Fibroblast of villous mesenchyme (primary cell): ENCODE measurements at regions not wholly inside any gene's neighbourhood (a gene's known extent, or its start where the extent isn't known, plus 50 kb on each side); places are given as distances from the start of the nearest gene placed in this dataset.

Source experiments
- DNase-seq: peaks from one replicate; pipeline ENCODE4 v3.0.0-alpha.2; 2010; ENCODE audit warnings: low read depth
- H3K4me3 ChIP-seq: 2 replicates; pipeline ENCODE4 v1.5.1; 2011; ENCODE audit warnings: low read depth, mild to moderate bottlenecking, low read length
- TF ChIP-seq, protein P1 (sequence below): IDR thresholded peaks from 2 replicates; pipeline ENCODE4 v1.5.1; 2012; ENCODE audit warnings: low read depth, mild to moderate bottlenecking, low read length; ENCODE audit not compliant: insufficient read depth

DNA sequence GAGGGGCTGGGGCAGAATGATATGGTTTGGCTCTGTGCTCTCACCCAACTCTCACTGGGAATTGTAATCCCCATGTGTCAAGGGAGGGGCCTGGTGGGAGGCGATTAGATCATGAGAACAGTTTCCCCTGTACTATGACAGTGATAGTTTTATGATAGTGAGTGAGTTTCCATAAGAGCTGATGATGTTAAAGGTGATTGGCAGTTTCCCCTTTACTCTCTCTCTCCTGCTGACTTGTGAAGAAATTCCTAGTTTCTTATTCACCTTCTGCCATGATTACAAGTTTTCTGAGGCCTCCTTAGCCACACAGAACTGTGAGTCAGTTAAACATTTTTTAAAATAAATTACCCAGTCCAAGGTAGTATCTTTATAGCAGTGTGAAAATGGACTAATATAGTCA is 120.4 kb upstream of the CDH9 start:
- TF ChIP-seq, protein P1, sequence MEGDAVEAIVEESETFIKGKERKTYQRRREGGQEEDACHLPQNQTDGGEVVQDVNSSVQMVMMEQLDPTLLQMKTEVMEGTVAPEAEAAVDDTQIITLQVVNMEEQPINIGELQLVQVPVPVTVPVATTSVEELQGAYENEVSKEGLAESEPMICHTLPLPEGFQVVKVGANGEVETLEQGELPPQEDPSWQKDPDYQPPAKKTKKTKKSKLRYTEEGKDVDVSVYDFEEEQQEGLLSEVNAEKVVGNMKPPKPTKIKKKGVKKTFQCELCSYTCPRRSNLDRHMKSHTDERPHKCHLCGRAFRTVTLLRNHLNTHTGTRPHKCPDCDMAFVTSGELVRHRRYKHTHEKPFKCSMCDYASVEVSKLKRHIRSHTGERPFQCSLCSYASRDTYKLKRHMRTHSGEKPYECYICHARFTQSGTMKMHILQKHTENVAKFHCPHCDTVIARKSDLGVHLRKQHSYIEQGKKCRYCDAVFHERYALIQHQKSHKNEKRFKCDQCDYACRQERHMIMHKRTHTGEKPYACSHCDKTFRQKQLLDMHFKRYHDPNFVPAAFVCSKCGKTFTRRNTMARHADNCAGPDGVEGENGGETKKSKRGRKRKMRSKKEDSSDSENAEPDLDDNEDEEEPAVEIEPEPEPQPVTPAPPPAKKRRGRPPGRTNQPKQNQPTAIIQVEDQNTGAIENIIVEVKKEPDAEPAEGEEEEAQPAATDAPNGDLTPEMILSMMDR = no peak
- H3K4me3 ChIP-seq = no peak overlapping the region
- DNase-seq = no peak

DNA sequence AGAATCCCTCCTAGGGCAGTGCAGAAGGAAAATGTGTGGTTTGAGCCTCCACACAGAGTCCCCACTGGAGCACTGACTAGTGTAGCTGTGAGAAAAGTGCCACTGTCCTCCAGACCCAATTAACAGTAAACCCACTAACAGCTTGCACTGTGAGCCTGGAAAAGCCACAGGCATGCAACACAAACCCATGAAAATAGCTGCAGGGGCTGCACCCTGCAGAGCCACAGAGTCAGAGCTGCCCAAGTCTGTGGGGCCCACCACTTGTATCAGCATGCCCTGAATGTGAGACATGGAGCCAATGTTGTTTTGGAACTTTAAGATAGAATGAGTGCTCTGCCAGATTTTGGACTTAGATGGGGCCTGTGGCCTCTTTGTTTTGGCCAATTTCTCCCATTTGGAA is 119.8 kb upstream of the CDH9 start:
- TF ChIP-seq, protein P1 = no peak
- DNase-seq = no peak

DNA sequence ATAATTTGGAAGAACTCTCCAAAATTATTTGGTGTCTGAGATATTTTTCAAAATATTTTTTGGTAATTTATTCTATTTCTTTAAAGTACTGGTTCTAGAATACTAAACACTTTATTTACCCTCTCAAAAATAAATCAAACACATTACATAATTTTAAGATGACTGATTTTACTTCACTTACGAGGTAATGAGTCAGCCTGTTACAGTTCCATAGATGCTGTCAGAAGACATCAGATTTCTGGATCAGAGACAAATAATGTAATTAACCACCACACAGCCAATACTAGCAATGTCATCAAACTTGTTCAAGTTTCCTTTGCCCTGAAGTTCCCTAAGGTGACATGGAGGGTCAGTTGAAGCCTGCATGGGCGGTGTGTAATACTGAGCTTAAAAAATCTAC is 106.1 kb upstream of the CDH9 start:
- DNase-seq = no peak
- H3K4me3 ChIP-seq = no peak overlapping the region
- TF ChIP-seq, protein P1 = no peak

More for the DNA sequence above, 119.8 kb upstream of the CDH9 start:
- no peak overlapping the region for H3K4me3 ChIP-seq

DNA sequence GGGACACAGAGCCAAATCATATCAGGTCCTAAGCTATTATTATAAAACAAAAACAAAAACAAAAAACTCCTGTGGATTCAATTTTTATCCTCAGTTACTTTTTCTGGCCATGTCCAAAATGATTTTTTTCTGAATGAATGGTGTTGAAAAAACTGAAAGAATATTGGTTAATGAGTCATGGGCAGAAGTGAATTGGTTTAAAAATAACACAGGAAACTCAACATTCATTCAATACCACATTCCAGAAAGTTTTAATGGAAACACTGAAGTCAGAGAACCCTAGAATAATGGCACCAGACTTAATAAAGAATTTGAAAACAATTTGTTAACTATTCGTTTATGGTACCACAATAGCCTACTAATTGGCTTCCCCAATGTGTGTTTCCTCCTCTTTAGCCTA is 102.4 kb upstream of the CDH9 start:
- DNase-seq = no peak
- TF ChIP-seq, protein P1 = no peak
- no peak overlapping the region for H3K4me3 ChIP-seq

DNA sequence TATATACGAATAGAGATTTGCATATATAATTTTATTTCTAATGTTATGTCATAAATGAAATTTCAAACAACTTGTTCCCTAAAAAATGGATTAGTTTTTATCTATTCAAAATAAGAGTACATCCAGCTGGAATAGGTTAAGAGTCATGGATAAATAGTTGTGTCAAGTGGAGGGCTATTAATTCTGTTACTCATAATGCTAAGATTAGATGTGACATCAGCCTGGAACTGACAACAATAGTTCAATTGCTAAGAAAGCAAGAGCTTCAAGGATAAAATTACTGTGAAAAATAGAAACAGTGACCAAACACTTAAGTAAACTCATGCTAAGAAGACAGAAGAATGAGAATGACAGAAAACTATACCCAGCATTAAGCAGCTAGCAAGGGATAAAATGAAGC is 92.2 kb upstream of the CDH9 start:
- no peak for DNase-seq
- no peak overlapping the region for H3K4me3 ChIP-seq
- TF ChIP-seq, protein P1 = no peak

DNA sequence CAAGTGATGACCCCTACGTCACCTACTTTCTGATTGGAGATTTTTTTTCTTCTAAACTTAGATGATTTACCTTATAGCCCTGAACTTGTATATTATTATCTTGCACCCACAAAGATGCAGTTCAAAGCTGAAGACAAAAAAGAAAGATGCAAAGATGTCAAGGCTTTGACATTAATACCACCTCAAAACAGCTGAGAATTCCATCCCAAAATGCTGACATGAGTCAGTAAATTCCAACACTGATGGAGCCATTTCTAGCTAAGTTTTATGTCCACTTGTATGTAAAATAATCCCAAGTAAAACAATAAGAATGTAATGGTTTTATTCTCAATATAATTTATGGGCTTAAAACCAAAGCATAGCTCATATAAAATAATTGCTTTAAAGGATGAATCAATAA is 91.5 kb upstream of the CDH9 start:
- H3K4me3 ChIP-seq = no peak overlapping the region
- DNase-seq = no peak
- TF ChIP-seq, protein P1 = no peak

DNA sequence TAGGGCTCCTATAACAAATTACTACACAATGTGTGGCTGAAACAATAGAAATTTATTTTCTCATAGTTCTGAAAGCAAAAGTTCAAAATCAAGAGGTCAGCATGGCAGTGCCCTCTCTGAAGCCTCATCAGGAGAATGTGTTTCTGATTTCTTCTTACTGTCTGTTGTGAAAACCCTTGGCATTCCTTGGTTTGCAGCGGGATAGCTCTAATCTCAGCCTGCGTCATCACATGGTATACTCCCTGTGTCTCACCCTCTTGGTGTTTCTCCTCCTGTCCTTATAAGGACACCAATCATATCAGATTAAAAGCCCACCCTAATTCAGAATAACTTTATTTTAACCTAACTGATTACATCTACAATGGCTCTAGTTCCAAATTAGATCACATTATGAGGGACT is 87.5 kb upstream of the CDH9 start:
- no peak overlapping the region for H3K4me3 ChIP-seq
- TF ChIP-seq, protein P1 = no peak
- DNase-seq = no peak
